HEK293 (cell line): ENCODE measurements at regions not wholly inside any gene's neighbourhood (a gene's known extent, or its start where the extent isn't known, plus 50 kb on each side); places are given as distances from the start of the nearest gene placed in this dataset.

Experiments used
- ELK4 ChIP-seq: IDR thresholded peaks from 2 replicates; pipeline ENCODE4 v1.6.1; 2011; ENCODE audit warnings: mild to moderate bottlenecking, low read depth, low read length, borderline replicate concordance
- ZNF121 ChIP-seq: fragments of 450-650 bp; formaldehyde crosslinking; IDR thresholded peaks from 2 replicates; pipeline ENCODE4 v1.5.1; 2016; ENCODE audit warnings: missing biosample characterization, missing genetic modification characterization
- ZNF521 ChIP-seq: fragments of 450-650 bp; formaldehyde crosslinking; IDR thresholded peaks from 2 replicates; pipeline ENCODE4 v1.5.1; 2017; ENCODE audit warnings: missing biosample characterization, mild to moderate bottlenecking, missing genetic modification characterization
- ZNF626 ChIP-seq: fragments of 450-650 bp; sonication (Bioruptor Pico); formaldehyde crosslinking; IDR thresholded peaks from 2 replicates; pipeline ENCODE4 v1.5.1; 2018; ENCODE audit warnings: missing biosample characterization, missing genetic modification characterization, inconsistent platforms
- ZNF660 ChIP-seq: fragments of 450-650 bp; IDR thresholded peaks from 2 replicates; pipeline ENCODE4 v1.5.1; 2018; ENCODE audit warnings: missing biosample characterization, mild to moderate bottlenecking, missing genetic modification characterization
- ZNF707 ChIP-seq: fragments of 450-650 bp; formaldehyde crosslinking; IDR thresholded peaks from 2 replicates; pipeline ENCODE4 v1.5.1; 2016; ENCODE audit warnings: missing biosample characterization, missing genetic modification characterization
- TF ChIP-seq, protein P1 (sequence below): fragments of 450-650 bp; formaldehyde crosslinking; IDR thresholded peaks from 2 replicates; pipeline ENCODE4 v1.5.1; 2016; ENCODE audit warnings: missing biosample characterization, missing genetic modification characterization
- TF ChIP-seq, protein P2 (sequence below): fragments of 450-650 bp; formaldehyde crosslinking; IDR thresholded peaks from 2 replicates; pipeline ENCODE4 v1.5.1; 2016; ENCODE audit warnings: missing biosample characterization, missing genetic modification characterization, low read depth

GRCh38 chr10:55870186-55870585 lies 490.9 kb downstream of the ZWINT start:
- TF ChIP-seq ZNF660 (tag by site-specific recombination), result no peak
- TF ChIP-seq ZNF121, result no peak
- TF ChIP-seq, protein P1, sequence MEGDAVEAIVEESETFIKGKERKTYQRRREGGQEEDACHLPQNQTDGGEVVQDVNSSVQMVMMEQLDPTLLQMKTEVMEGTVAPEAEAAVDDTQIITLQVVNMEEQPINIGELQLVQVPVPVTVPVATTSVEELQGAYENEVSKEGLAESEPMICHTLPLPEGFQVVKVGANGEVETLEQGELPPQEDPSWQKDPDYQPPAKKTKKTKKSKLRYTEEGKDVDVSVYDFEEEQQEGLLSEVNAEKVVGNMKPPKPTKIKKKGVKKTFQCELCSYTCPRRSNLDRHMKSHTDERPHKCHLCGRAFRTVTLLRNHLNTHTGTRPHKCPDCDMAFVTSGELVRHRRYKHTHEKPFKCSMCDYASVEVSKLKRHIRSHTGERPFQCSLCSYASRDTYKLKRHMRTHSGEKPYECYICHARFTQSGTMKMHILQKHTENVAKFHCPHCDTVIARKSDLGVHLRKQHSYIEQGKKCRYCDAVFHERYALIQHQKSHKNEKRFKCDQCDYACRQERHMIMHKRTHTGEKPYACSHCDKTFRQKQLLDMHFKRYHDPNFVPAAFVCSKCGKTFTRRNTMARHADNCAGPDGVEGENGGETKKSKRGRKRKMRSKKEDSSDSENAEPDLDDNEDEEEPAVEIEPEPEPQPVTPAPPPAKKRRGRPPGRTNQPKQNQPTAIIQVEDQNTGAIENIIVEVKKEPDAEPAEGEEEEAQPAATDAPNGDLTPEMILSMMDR (tag by site-specific recombination), result no peak
- TF ChIP-seq ZNF626 (tag by site-specific recombination), result no peak
- no peak for TF ChIP-seq ZNF707 (tag by site-specific recombination)
- TF ChIP-seq ZNF521 (tag by site-specific recombination), result no peak
- TF ChIP-seq, protein P2, sequence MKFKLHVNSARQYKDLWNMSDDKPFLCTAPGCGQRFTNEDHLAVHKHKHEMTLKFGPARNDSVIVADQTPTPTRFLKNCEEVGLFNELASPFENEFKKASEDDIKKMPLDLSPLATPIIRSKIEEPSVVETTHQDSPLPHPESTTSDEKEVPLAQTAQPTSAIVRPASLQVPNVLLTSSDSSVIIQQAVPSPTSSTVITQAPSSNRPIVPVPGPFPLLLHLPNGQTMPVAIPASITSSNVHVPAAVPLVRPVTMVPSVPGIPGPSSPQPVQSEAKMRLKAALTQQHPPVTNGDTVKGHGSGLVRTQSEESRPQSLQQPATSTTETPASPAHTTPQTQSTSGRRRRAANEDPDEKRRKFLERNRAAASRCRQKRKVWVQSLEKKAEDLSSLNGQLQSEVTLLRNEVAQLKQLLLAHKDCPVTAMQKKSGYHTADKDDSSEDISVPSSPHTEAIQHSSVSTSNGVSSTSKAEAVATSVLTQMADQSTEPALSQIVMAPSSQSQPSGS (tag by site-specific recombination), result no peak
- TF ChIP-seq ELK4, result no peak
